PC-9 (cell line): ENCODE measurements at regions not wholly inside any gene's neighbourhood (a gene's known extent, or its start where the extent isn't known, plus 50 kb on each side); places are given as distances from the start of the nearest gene placed in this dataset.

Experiments
- BruUV-seq: library from RNA; stranded (reverse); fragments of 400-500 nt; replicated peaks from 2 replicates; lab custom pipeline; 2021; lab: Mats Ljungman, UMichigan
- CTCF ChIA-PET: fragments of 300-600 bp; sonication (Branson Sonifier 250); formaldehyde crosslinking; loops from one replicate; lab custom pipeline; 2022; ENCODE audit warnings: antibody characterized with exemption; lab: Charles Lee
- POLR2A ChIA-PET: fragments of 300-600 bp; sonication (Branson Sonifier 250); formaldehyde crosslinking; loops from one replicate; lab custom pipeline; 2022; ENCODE audit warnings: antibody characterized with exemption; ENCODE audit not compliant: unreplicated experiment; lab: Charles Lee
- DNase-seq, 2 experiments: peaks; one replicate each; pipeline versions ENCODE4 v3.0.0 to v3.0.0-alpha.2; 2015 to 2022; ENCODE audit warnings: mixed read lengths in 1 of 2
- H2AFZ ChIP-seq: fragments of 200-600 bp; sonication (generic); 2 replicates; pipeline ENCODE4 v1.8.1; 2017; ENCODE audit warnings: antibody characterized with exemption
- H3F3A ChIP-seq: fragments of 200-600 bp; sonication (generic); 2 replicates; pipeline ENCODE4 v1.8.1; 2017; ENCODE audit warnings: antibody characterized with exemption, mild to moderate bottlenecking, low read depth; ENCODE audit not compliant: insufficient read depth
- H3K27ac ChIP-seq: fragments of 200-600 bp; sonication (generic); 2 replicates; pipeline ENCODE4 v1.6.1; 2016; ENCODE audit warnings: mixed run types
- H3K27me3 ChIP-seq: fragments of 200-600 bp; sonication (generic); 2 replicates; pipeline ENCODE4 v1.6.1; 2016; ENCODE audit warnings: low read depth, mixed run types; ENCODE audit not compliant: insufficient read depth
- H3K36me3 ChIP-seq: fragments of 200-600 bp; sonication (generic); 2 replicates; pipeline ENCODE4 v1.6.1; 2016; ENCODE audit warnings: low read depth, mixed run types
- H3K4me1 ChIP-seq: fragments of 200-600 bp; sonication (generic); replicated peaks from 2 replicates; pipeline ENCODE4 v1.6.1; 2016; ENCODE audit warnings: mixed run types; ENCODE audit not compliant: insufficient read depth
- H3K4me2 ChIP-seq: fragments of 200-600 bp; sonication (generic); 2 replicates; pipeline ENCODE4 v1.6.1; 2017; ENCODE audit warnings: mixed run types
- H3K4me3 ChIP-seq: fragments of 200-600 bp; sonication (generic); 2 replicates; pipeline ENCODE4 v1.6.1; 2016; ENCODE audit warnings: mixed run types
- H3K79me2 ChIP-seq: fragments of 200-600 bp; sonication (generic); 2 replicates; pipeline ENCODE4 v1.6.1; 2017; ENCODE audit warnings: low read depth, mixed run types
- H3K9me2 ChIP-seq: fragments of 200-600 bp; sonication (generic); 2 replicates; pipeline ENCODE4 v1.8.1; 2017; ENCODE audit warnings: mild to moderate bottlenecking; ENCODE audit not compliant: insufficient read depth
- H3K9me3 ChIP-seq: fragments of 200-600 bp; sonication (generic); 2 replicates; pipeline ENCODE4 v1.8.1; 2016; ENCODE audit warnings: low read depth; ENCODE audit not compliant: insufficient read depth
- H4K20me1 ChIP-seq: fragments of 200-600 bp; sonication (generic); 2 replicates; pipeline ENCODE4 v1.8.1; 2017; ENCODE audit not compliant: insufficient read depth
- CTCF ChIP-seq: fragments of 200-600 bp; sonication (generic); conservative IDR thresholded peaks from 2 replicates; pipeline ENCODE4 v1.6.1; 2017; ENCODE audit warnings: mixed run types, antibody characterized with exemption, mild to moderate bottlenecking, moderate library complexity
- EZH2 ChIP-seq: fragments of 200-600 bp; sonication (generic); IDR thresholded peaks from 2 replicates; pipeline ENCODE4 v1.8.0; 2017; ENCODE audit warnings: antibody characterized with exemption, low read depth
- intact Hi-C: fragments of 100-400 bp; cut with micrococcal nuclease; formaldehyde crosslinking; loops from one replicate; pipeline ENCODE4 v1.10.0; 2022; ENCODE audit not compliant: unreplicated experiment

GRCh38 chrX:42714981-42715700, 62.8 kb downstream of the PPP1R2C start:
- Histone ChIP-seq H3K9me2 (no peaks in the 10 kb centered on the region), H3K4me1 (no peaks in the 10 kb centered on the region), H3K27ac (no peak overlapping the region), H4K20me1 (no peaks in the 10 kb centered on the region), H3K4me3 (no peak overlapping the region), H3F3A (no peaks in the 10 kb centered on the region), H3K27me3 (no peaks in the 10 kb centered on the region), H3K4me2 (no peak overlapping the region), H3K79me2 (no peaks in the 10 kb centered on the region), H3K36me3 (no peaks in the 10 kb centered on the region), H2AFZ (no peak overlapping the region), H3K9me3 (no peaks in the 10 kb centered on the region)
- intact Hi-C loops, result no loop called here
- DNase-seq, result peak in 1 of 2 experiments; percentile 6
- ChIA-PET POLR2A (no interaction called here), CTCF (interaction anchor here (0.6 kb wide), 1 partner anchor 18 kb away, joined by 3 read pairs; no protein-coding TSS in a partner anchor)
- TF ChIP-seq CTCF (no peak), EZH2 (no peak)
- BruUV-seq, result no TSS peak

DNA sequence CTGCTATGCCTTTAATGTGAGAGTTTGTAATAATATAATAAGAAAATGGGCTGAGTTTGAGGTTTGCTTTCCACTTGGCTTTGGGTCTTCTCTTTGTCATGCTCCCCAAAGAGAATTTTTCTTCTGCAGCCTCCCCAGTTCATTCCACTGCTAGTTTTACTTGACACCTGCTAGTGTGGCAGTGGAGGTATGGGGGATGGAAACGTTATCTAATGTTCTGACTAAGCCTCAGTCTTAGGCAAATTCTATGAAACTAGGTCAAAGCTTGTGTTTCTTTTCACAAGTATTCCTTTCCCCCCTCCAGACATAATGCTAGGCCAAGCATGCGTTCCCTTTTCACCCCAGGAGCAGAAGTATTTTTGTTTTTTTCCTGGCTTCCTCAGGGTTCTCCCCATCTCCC, 67.5 kb downstream of the PPP1R2C start:
- no peaks in the 10 kb centered on the region for H3K79me2 ChIP-seq
- no peak overlapping the region for H3K27ac ChIP-seq
- no peak for DNase-seq
- no peaks in the 10 kb centered on the region for H3K9me2 ChIP-seq
- CTCF ChIA-PET, result interaction anchor here (0.5 kb wide), 1 partner anchor 786 kb away, joined by 5 read pairs; no protein-coding TSS in a partner anchor
- intact Hi-C loops, result no loop called here
- H3K4me3 ChIP-seq, result no peak overlapping the region
- no peaks in the 10 kb centered on the region for H3F3A ChIP-seq
- POLR2A ChIA-PET, result no interaction called here
- no peaks in the 10 kb centered on the region for H4K20me1 ChIP-seq
- no peaks in the 10 kb centered on the region for H3K9me3 ChIP-seq
- H3K4me2 ChIP-seq, result no peak overlapping the region
- no TSS peak for BruUV-seq
- TF ChIP-seq CTCF, result no peak
- TF ChIP-seq EZH2, result no peak
- no peaks in the 10 kb centered on the region for H3K36me3 ChIP-seq
- H3K27me3 ChIP-seq, result no peaks in the 10 kb centered on the region
- no peak overlapping the region for H2AFZ ChIP-seq
- no peaks in the 10 kb centered on the region for H3K4me1 ChIP-seq

DNA sequence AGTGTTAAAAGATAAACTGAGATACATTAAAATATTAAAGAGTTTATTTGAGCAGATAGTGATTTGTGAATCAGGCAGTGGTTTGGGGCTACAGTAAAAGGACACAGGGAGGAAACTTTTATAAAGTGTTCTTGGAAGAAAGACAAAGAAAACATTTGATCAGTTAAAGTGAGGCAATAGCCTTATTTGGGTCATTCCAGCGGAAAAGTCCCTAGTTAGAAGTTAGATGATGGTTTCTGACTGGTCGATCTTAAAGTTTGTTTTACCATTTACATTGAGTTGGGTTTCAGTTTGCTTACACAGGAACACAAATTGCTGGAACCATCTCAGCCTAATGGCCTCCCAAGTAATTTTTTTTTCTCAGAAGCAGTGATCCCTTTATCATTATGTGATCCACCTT, 69.7 kb downstream of the PPP1R2C start:
- BruUV-seq, result no TSS peak
- Histone ChIP-seq H3K4me1 (no peaks in the 10 kb centered on the region), H3F3A (no peaks in the 10 kb centered on the region), H3K9me2 (no peaks in the 10 kb centered on the region), H3K4me2 (no peak overlapping the region), H3K27ac (no peak overlapping the region), H2AFZ (no peak overlapping the region), H3K79me2 (no peaks in the 10 kb centered on the region), H3K9me3 (no peaks in the 10 kb centered on the region), H3K36me3 (no peaks in the 10 kb centered on the region), H3K4me3 (no peak overlapping the region), H3K27me3 (no peaks in the 10 kb centered on the region), H4K20me1 (no peaks in the 10 kb centered on the region)
- intact Hi-C loops, result no loop called here
- no peak for TF ChIP-seq EZH2
- POLR2A ChIA-PET, result no interaction called here
- CTCF ChIA-PET, result no interaction called here
- DNase-seq, result no peak
